GM18508 (cell line): ENCODE measurements at regions not wholly inside any gene's neighbourhood (a gene's known extent, or its start where the extent isn't known, plus 50 kb on each side); places are given as distances from the start of the nearest gene placed in this dataset.
"Not testable (repeated sequence)": the region's sequence is repeated elsewhere in the genome, so short reads cannot be mapped to it uniquely, and the experiment has no call there.

ENCODE experiments used
- ATAC-seq: cut with Tn5 transposase; IDR thresholded peaks from one replicate; pipeline ENCODE4 v1.9.1; 2021; ENCODE audit warnings: moderate number of reproducible peaks; ENCODE audit not compliant: insufficient read depth, unreplicated experiment

GRCh38 chr21:27795418-27795817 is 828.5 kb upstream of the ADAMTS5 start:
- ATAC-seq = no peak

- ATAC-seq = no peak
These were observed 827.0 kb upstream of the ADAMTS5 start for GRCh38 chr21:27793901-27794300.

- ATAC-seq = no peak
These were observed 820.2 kb upstream of the ADAMTS5 start for GRCh38 chr21:27787046-27787445.

GRCh38 chr21:27779606-27780005 is 812.7 kb upstream of the ADAMTS5 start:
- ATAC-seq = no peak

- ATAC-seq = no peak
These were observed 810.2 kb upstream of the ADAMTS5 start for GRCh38 chr21:27776925-27777553.

GRCh38 chr21:27772816-27773215 is 805.9 kb upstream of the ADAMTS5 start:
- ATAC-seq = no peak

- ATAC-seq = no peak
These were observed 805.1 kb upstream of the ADAMTS5 start for GRCh38 chr21:27771938-27772483.

GRCh38 chr21:27769763-27770162 is 802.9 kb upstream of the ADAMTS5 start:
- ATAC-seq = no peak

GRCh38 chr21:27768046-27768637 is 801.3 kb upstream of the ADAMTS5 start:
- ATAC-seq = not testable (repeated sequence)

GRCh38 chr21:27764056-27764455 is 797.2 kb upstream of the ADAMTS5 start:
- ATAC-seq = no peak

GRCh38 chr21:27761623-27762022 is 794.7 kb upstream of the ADAMTS5 start:
- ATAC-seq = no peak

GRCh38 chr21:27759820-27760219 is 792.9 kb upstream of the ADAMTS5 start:
- no peak for ATAC-seq

GRCh38 chr21:27759091-27759659 is 792.3 kb upstream of the ADAMTS5 start:
- ATAC-seq = no peak

GRCh38 chr21:27756191-27756590 is 789.3 kb upstream of the ADAMTS5 start:
- ATAC-seq = no peak

GRCh38 chr21:27743971-27744564 is 777.2 kb upstream of the ADAMTS5 start:
- ATAC-seq = no peak

GRCh38 chr21:27741736-27742135 is 774.8 kb upstream of the ADAMTS5 start:
- no peak for ATAC-seq

- ATAC-seq = no peak
These were observed 773.2 kb upstream of the ADAMTS5 start for GRCh38 chr21:27740084-27740483.

- ATAC-seq = no peak
These were observed 772.3 kb upstream of the ADAMTS5 start for GRCh38 chr21:27739187-27739586.

- no peak for ATAC-seq
These were observed 768.8 kb upstream of the ADAMTS5 start for GRCh38 chr21:27735699-27736098.

GRCh38 chr21:27734146-27734545 is 767.3 kb upstream of the ADAMTS5 start:
- no peak for ATAC-seq

GRCh38 chr21:27725916-27726315 is 759.0 kb upstream of the ADAMTS5 start:
- ATAC-seq = no peak
